IPS-18a (cell line): ENCODE measurements at regions not wholly inside any gene's neighbourhood (a gene's known extent, or its start where the extent isn't known, plus 50 kb on each side); places are given as distances from the start of the nearest gene placed in this dataset.
"Not testable (repeated sequence)": the region's sequence is repeated elsewhere in the genome, so short reads cannot be mapped to it uniquely, and the experiment has no call there.

Source experiments
- H3K27ac ChIP-seq: one replicate; pipeline ENCODE4 v1.5.1; 2013; ENCODE audit warnings: low read length
- H3K27me3 ChIP-seq: one replicate; pipeline ENCODE4 v1.6.1; 2013; ENCODE audit warnings: mild to moderate bottlenecking, low read length; ENCODE audit not compliant: control insufficient read depth, insufficient read depth
- H3K36me3 ChIP-seq: one replicate; pipeline ENCODE4 v1.6.1; 2013; ENCODE audit warnings: low read depth, low read length; ENCODE audit not compliant: control insufficient read depth
- H3K4me1 ChIP-seq: one replicate; pipeline ENCODE4 v1.6.1; 2013; ENCODE audit warnings: low read depth, low read length; ENCODE audit not compliant: control insufficient read depth
- H3K4me3 ChIP-seq: one replicate; pipeline ENCODE4 v1.5.1; 2013; ENCODE audit warnings: low read length
- H3K9ac ChIP-seq: one replicate; pipeline ENCODE4 v1.6.1; 2013; ENCODE audit warnings: mild to moderate bottlenecking, low read length, moderate library complexity
- H3K9me3 ChIP-seq: one replicate; pipeline ENCODE4 v1.6.1; 2013; ENCODE audit warnings: low read depth, low read length; ENCODE audit not compliant: control insufficient read depth

- H3K27me3 ChIP-seq, H3K27ac ChIP-seq, H3K36me3 ChIP-seq, H3K9me3 ChIP-seq, H3K9ac ChIP-seq, H3K4me3 ChIP-seq, H3K4me1 ChIP-seq: not testable (repeated sequence)
Measured at GRCh38 chr22:23424551-23425068, 155.5 kb downstream of the IGLL1 start.

GRCh38 chr22:23424031-23424430 lies 156.1 kb downstream of the IGLL1 start:
- Histone ChIP-seq H3K27me3 (no peaks in the 10 kb centered on the region), H3K9me3 (no peaks in the 10 kb centered on the region), H3K4me1 (no peaks in the 10 kb centered on the region), H3K27ac (no peak overlapping the region), H3K9ac (no peak overlapping the region), H3K36me3 (no peaks in the 10 kb centered on the region), H3K4me3 (no peak overlapping the region)

- H3K27ac ChIP-seq, H3K9me3 ChIP-seq, H3K27me3 ChIP-seq, H3K4me1 ChIP-seq, H3K9ac ChIP-seq, H3K36me3 ChIP-seq, H3K4me3 ChIP-seq: not testable (repeated sequence)
Measured at GRCh38 chr22:23422281-23422680, 157.8 kb downstream of the IGLL1 start.

- not testable (repeated sequence) for H3K27ac ChIP-seq, H3K9me3 ChIP-seq, H3K36me3 ChIP-seq, H3K4me3 ChIP-seq, H3K4me1 ChIP-seq, H3K9ac ChIP-seq, H3K27me3 ChIP-seq
Measured at GRCh38 chr22:23421300-23421699, 158.8 kb downstream of the IGLL1 start.

GRCh38 chr22:23419931-23420330 lies 160.2 kb downstream of the IGLL1 start:
- no peak overlapping the region for H3K27ac ChIP-seq
- no peaks in the 10 kb centered on the region for H3K27me3 ChIP-seq
- H3K9me3 ChIP-seq, result no peaks in the 10 kb centered on the region
- no peak overlapping the region for H3K4me3 ChIP-seq
- no peaks in the 10 kb centered on the region for H3K36me3 ChIP-seq
- no peak overlapping the region for H3K9ac ChIP-seq
- no peaks in the 10 kb centered on the region for H3K4me1 ChIP-seq

- no peaks in the 10 kb centered on the region for H3K4me1 ChIP-seq
- no peak overlapping the region for H3K4me3 ChIP-seq
- no peaks in the 10 kb centered on the region for H3K27me3 ChIP-seq
Measured at GRCh38 chr22:23419171-23419570, 160.9 kb downstream of the IGLL1 start.

GRCh38 chr22:23418159-23418788 lies 161.8 kb downstream of the IGLL1 start:
- Histone ChIP-seq H3K4me3 (no peak overlapping the region), H3K4me1 (no peaks in the 10 kb centered on the region), H3K27me3 (no peaks in the 10 kb centered on the region), H3K9ac (no peak overlapping the region), H3K36me3 (no peaks in the 10 kb centered on the region), H3K27ac (no peak overlapping the region), H3K9me3 (no peaks in the 10 kb centered on the region)

More at GRCh38 chr22:23419171-23419570, 160.9 kb downstream of the IGLL1 start:
- H3K9ac ChIP-seq, result no peak overlapping the region
- no peak overlapping the region for H3K27ac ChIP-seq
- H3K9me3 ChIP-seq, result no peaks in the 10 kb centered on the region
- no peaks in the 10 kb centered on the region for H3K36me3 ChIP-seq

- H3K4me3 ChIP-seq, H3K36me3 ChIP-seq, H3K27ac ChIP-seq, H3K4me1 ChIP-seq, H3K9ac ChIP-seq, H3K27me3 ChIP-seq, H3K9me3 ChIP-seq: not testable (repeated sequence)
Measured at GRCh38 chr22:23417327-23417726, 162.8 kb downstream of the IGLL1 start.

- not testable (repeated sequence) for H3K4me1 ChIP-seq, H3K36me3 ChIP-seq, H3K4me3 ChIP-seq, H3K27me3 ChIP-seq, H3K27ac ChIP-seq, H3K9ac ChIP-seq, H3K9me3 ChIP-seq
Measured at GRCh38 chr22:23416169-23416690, 163.9 kb downstream of the IGLL1 start.

- no peaks in the 10 kb centered on the region for H3K4me1 ChIP-seq
- no peak overlapping the region for H3K4me3 ChIP-seq
- H3K9ac ChIP-seq, result no peak overlapping the region
- H3K27ac ChIP-seq, result no peak overlapping the region
- H3K9me3 ChIP-seq, result no peaks in the 10 kb centered on the region
- no peaks in the 10 kb centered on the region for H3K27me3 ChIP-seq
- H3K36me3 ChIP-seq, result no peaks in the 10 kb centered on the region
Measured at GRCh38 chr22:23415490-23415851, 164.6 kb downstream of the IGLL1 start.

GRCh38 chr22:23414727-23415489 lies 165.2 kb downstream of the IGLL1 start:
- no peak overlapping the region for H3K27ac ChIP-seq
- H3K36me3 ChIP-seq, result no peaks in the 10 kb centered on the region
- no peaks in the 10 kb centered on the region for H3K9me3 ChIP-seq
- no peaks in the 10 kb centered on the region for H3K27me3 ChIP-seq
- no peak overlapping the region for H3K9ac ChIP-seq
- no peaks in the 10 kb centered on the region for H3K4me1 ChIP-seq
- H3K4me3 ChIP-seq, result no peak overlapping the region

- no peaks in the 10 kb centered on the region for H3K9me3 ChIP-seq
- H3K27ac ChIP-seq, result no peak overlapping the region
- H3K4me1 ChIP-seq, result no peaks in the 10 kb centered on the region
- H3K9ac ChIP-seq, result no peak overlapping the region
- no peaks in the 10 kb centered on the region for H3K27me3 ChIP-seq
- H3K36me3 ChIP-seq, result no peaks in the 10 kb centered on the region
- H3K4me3 ChIP-seq, result no peak overlapping the region
Measured at GRCh38 chr22:23411739-23412138, 168.4 kb downstream of the IGLL1 start.
